ENCODE measurements at regions not wholly inside any gene's neighbourhood (a gene's known extent, or its start where the extent isn't known, plus 50 kb on each side); places are given as distances from the start of the nearest gene placed in this dataset.
A peak's percentile ranks its signal among the peaks of the same experiment; 100 is the strongest.

- CTCF ChIA-PET, result no interaction called here
- ATAC-seq, result peak; percentile 46; the same call in 1 of the 2 replicates
- Histone ChIP-seq H3K9me2 (ENCODE audit: insufficient read depth) (no peaks in the 10 kb centered on the region), H3K36me3 (ENCODE audit: control insufficient read depth in 1 of 2, insufficient read depth in 2 of 2, low read length in 2 of 2) (no peaks in the 10 kb centered on the region), H3K4me3 (replicated peaks in 1 of 2; ENCODE audit: low read depth in 1 of 2, low read length in 2 of 2) (no peak overlapping the region), H3K9me3 (ENCODE audit: control insufficient read depth in 1 of 2, insufficient read depth in 1 of 2, low read depth in 1 of 2, low read length in 2 of 2) (peaks cover 0 to 5% of the 10 kb centered on the region in 2 experiments; a peak in 1 of 4 replicates), H3K79me2 (ENCODE audit: insufficient read depth, low read length) (no peaks in the 10 kb centered on the region), H3K4me2 (ENCODE audit: low read length) (no peak overlapping the region), H3K9ac (ENCODE audit: low read length) (no peak overlapping the region), H3K4me1 (ENCODE audit: control insufficient read depth in 1 of 2, insufficient read depth in 2 of 2, low read length in 2 of 2) (no peaks in the 10 kb centered on the region), H2AFZ (ENCODE audit: low read depth, low read length, poor library complexity, severe bottlenecking) (no peak overlapping the region), H3K27me3 (ENCODE audit: insufficient read depth, low read length) (no peaks in the 10 kb centered on the region), H3K27ac (ENCODE audit: low read depth, low read length) (no peak overlapping the region), H4K20me1 (ENCODE audit: insufficient read depth) (no peaks in the 10 kb centered on the region)
- no TSS peak for BruUV-seq (replicated peaks)
- RAD21 ChIA-PET (ENCODE audit: low non-redundant PET in 1 of 2, low total read pairs in 2 of 2, uncharacterized antibody in 2 of 2, unreplicated experiment in 2 of 2), result no interaction called here
- POLR2A ChIA-PET, result no interaction called here
- intact Hi-C loops (cut with micrococcal nuclease), result no loop called here
- TF ChIP-seq EZH2 (IDR thresholded peaks at IDR 0.05) (no peak), ELF1 (IDR thresholded peaks at IDR 0.05; ENCODE audit: borderline replicate concordance, low read depth) (no peak), SIN3A (IDR thresholded peaks at IDR 0.05; ENCODE audit: low read depth) (no peak), MAX (IDR thresholded peaks at IDR 0.05) (no peak), EZH2phosphoT487 (IDR thresholded peaks at IDR 0.05; ENCODE audit: borderline replicate concordance) (no peak), ZBTB33 (IDR thresholded peaks at IDR 0.05; ENCODE audit: extremely low read depth, insufficient replicate concordance, low read length) (no peak), REST (IDR thresholded peaks at IDR 0.05; ENCODE audit: low read depth) (no peak), CBX3 (IDR thresholded peaks at IDR 0.05; ENCODE audit: low read depth) (no peak), ZNF274 (IDR thresholded peaks at IDR 0.05; ENCODE audit: low read depth, low read length) (no peak), ATF3 (IDR thresholded peaks at IDR 0.05) (no peak), POLR2A (IDR thresholded peaks at IDR 0.05; ENCODE audit: borderline replicate concordance, extremely low read depth, insufficient read depth, insufficient read length) (no peak), ZFX (IDR thresholded peaks at IDR 0.05) (no peak), CTCF (IDR thresholded peaks at IDR 0.05 in 2 of 3, conservative IDR thresholded peaks at IDR 0.05 in 1 of 3; ENCODE audit: borderline replicate concordance in 1 of 3, insufficient read depth in 1 of 3, low read depth in 2 of 3, low read length in 2 of 3) (no peak), TCF7L2 (IDR thresholded peaks at IDR 0.05; ENCODE audit: borderline replicate concordance, extremely low read depth, insufficient read depth, insufficient read length) (no peak), CEBPB (IDR thresholded peaks at IDR 0.05; ENCODE audit: low read depth) (no peak), SRF (IDR thresholded peaks at IDR 0.05; ENCODE audit: low read depth) (no peak), FOSL1 (IDR thresholded peaks at IDR 0.05; ENCODE audit: low read depth) (no peak)
- DNase-seq (ENCODE audit: low read depth, low spot score), result no peak
These were observed 138.3 kb upstream of the HMGN3 start for GRCh38 chr6:79372757-79373156.
